ENCODE measurements at regions not wholly inside any gene's neighbourhood (a gene's known extent, or its start where the extent isn't known, plus 50 kb on each side); places are given as distances from the start of the nearest gene placed in this dataset.

GRCh38 chr7:145884716-145885514, 231.7 kb upstream of the CNTNAP2 start:
- Histone ChIP-seq H3K36me3 (ENCODE audit: low read depth) (no peaks in the 10 kb centered on the region), H3K4me1 (ENCODE audit: low read depth) (no peaks in the 10 kb centered on the region), H3K9me3 (peaks cover 17% of the 10 kb centered on the region), H3K4me3 (no peak overlapping the region)
- ATAC-seq = no peak
- no peak for TF ChIP-seq CTCF (IDR thresholded peaks at IDR 0.05)
- intact Hi-C loops (cut with DNase I, micrococcal nuclease) = no loop called here
- DNase-seq = no peak

GRCh38 chr7:145876376-145876775, 240.2 kb upstream of the CNTNAP2 start:
- no peak for TF ChIP-seq CTCF (IDR thresholded peaks at IDR 0.05)
- no peaks in the 10 kb centered on the region for H3K9me3 ChIP-seq
- H3K4me3 ChIP-seq = no peak overlapping the region
- no peaks in the 10 kb centered on the region for H3K36me3 ChIP-seq (ENCODE audit: low read depth)
- ATAC-seq (no peak), DNase-seq (no peak)
- no peaks in the 10 kb centered on the region for H3K4me1 ChIP-seq (ENCODE audit: low read depth)
- intact Hi-C loops (cut with DNase I, micrococcal nuclease) = no loop called here

GRCh38 chr7:145875267-145875666, 241.3 kb upstream of the CNTNAP2 start:
- DNase-seq (no peak), ATAC-seq (no peak)
- no peaks in the 10 kb centered on the region for H3K4me1 ChIP-seq (ENCODE audit: low read depth)
- no peak overlapping the region for H3K4me3 ChIP-seq
- intact Hi-C loops (cut with DNase I, micrococcal nuclease) = no loop called here
- H3K36me3 ChIP-seq (ENCODE audit: low read depth) = no peaks in the 10 kb centered on the region
- no peak for TF ChIP-seq CTCF (IDR thresholded peaks at IDR 0.05)
- H3K9me3 ChIP-seq = peaks cover under 1% of the 10 kb centered on the region

- H3K9me3 ChIP-seq = peaks cover 37% of the 10 kb centered on the region
- no peaks in the 10 kb centered on the region for H3K36me3 ChIP-seq (ENCODE audit: low read depth)
- no peak for TF ChIP-seq CTCF (IDR thresholded peaks at IDR 0.05)
- no peak for ATAC-seq
- H3K4me3 ChIP-seq = no peak overlapping the region
- no peak for DNase-seq
- no peaks in the 10 kb centered on the region for H3K4me1 ChIP-seq (ENCODE audit: low read depth)
- intact Hi-C loops (cut with DNase I, micrococcal nuclease) = no loop called here
These were observed 247.7 kb upstream of the CNTNAP2 start for GRCh38 chr7:145868935-145869334.

- no peak for DNase-seq
- no peak for ATAC-seq
- H3K9me3 ChIP-seq = peaks cover 38% of the 10 kb centered on the region
- H3K36me3 ChIP-seq (ENCODE audit: low read depth) = no peaks in the 10 kb centered on the region
- H3K4me1 ChIP-seq (ENCODE audit: low read depth) = no peaks in the 10 kb centered on the region
- intact Hi-C loops (cut with DNase I, micrococcal nuclease) = no loop called here
- TF ChIP-seq CTCF (IDR thresholded peaks at IDR 0.05) = no peak
- no peak overlapping the region for H3K4me3 ChIP-seq
These were observed 254.4 kb upstream of the CNTNAP2 start for GRCh38 chr7:145862212-145862611.
